Keratinocyte (primary cell): ENCODE measurements at regions not wholly inside any gene's neighbourhood (a gene's known extent, or its start where the extent isn't known, plus 50 kb on each side); places are given as distances from the start of the nearest gene placed in this dataset.

Experiments
- DNase-seq: peaks from one replicate; pipeline ENCODE4 v3.0.0-alpha.2; 2011; ENCODE audit warnings: low read depth, missing footprints, low spot score
- FAIRE-seq: peaks from 2 replicates; lab custom pipeline; 2011; peaks lifted over from hg19 to GRCh38; lab: Jason Lieb, UNC
- H2AFZ ChIP-seq: 2 replicates; pipeline ENCODE4 v1.6.0; 2012; ENCODE audit warnings: low read length, control low read depth, inconsistent platforms; ENCODE audit not compliant: control insufficient read depth
- H3K27ac ChIP-seq: 2 replicates; pipeline ENCODE4 v1.5.1; 2011; ENCODE audit warnings: low read length; ENCODE audit not compliant: control insufficient read depth, insufficient read depth
- H3K27me3 ChIP-seq: 3 replicates; pipeline ENCODE4 v1.6.0; 2011; ENCODE audit warnings: low read length; ENCODE audit not compliant: control insufficient read depth, insufficient read depth; ENCODE audit errors: extremely low read depth
- H3K36me3 ChIP-seq, 2 experiments: 2 replicates in 1 of 2; 3 replicates in 1 of 2; pipeline ENCODE4 v1.5.1; 2011; ENCODE audit warnings: low read length in 2 of 2, mild to moderate bottlenecking in 1 of 2; ENCODE audit not compliant: control insufficient read depth in 2 of 2, insufficient read depth in 2 of 2; ENCODE audit errors: extremely low read depth in 1 of 2
- H3K4me1 ChIP-seq: 3 replicates; pipeline ENCODE4 v1.5.1; 2011; ENCODE audit warnings: low read length; ENCODE audit not compliant: control insufficient read depth, insufficient read depth; ENCODE audit errors: extremely low read depth
- H3K4me2 ChIP-seq: 3 replicates; pipeline ENCODE4 v1.6.0; 2011; ENCODE audit warnings: low read depth, low read length; ENCODE audit not compliant: control insufficient read depth, insufficient read depth; ENCODE audit errors: extremely low read depth
- H3K4me3 ChIP-seq, 3 experiments: fragments of 200-600 bp in 1 of 3; sonication (generic) in 1 of 3; 2 replicates in 2 of 3; 3 replicates in 1 of 3; pipeline ENCODE4 v1.5.1; 2011 to 2016; ENCODE audit warnings: low read length in 3 of 3, mild to moderate bottlenecking in 3 of 3, control low read depth in 2 of 3, inconsistent platforms in 1 of 3, low read depth in 1 of 3, mixed read lengths in 1 of 3, mixed run types in 1 of 3, moderate library complexity in 1 of 3; ENCODE audit not compliant: control insufficient read depth in 2 of 3, insufficient read depth in 2 of 3; ENCODE audit errors: extremely low read depth in 1 of 3
- H3K79me2 ChIP-seq: 2 replicates; pipeline ENCODE4 v1.6.0; 2012; ENCODE audit warnings: low read length; ENCODE audit not compliant: control insufficient read depth, insufficient read depth
- H3K9ac ChIP-seq: 3 replicates; pipeline ENCODE4 v1.6.0; 2011; ENCODE audit warnings: low read length; ENCODE audit not compliant: control insufficient read depth, insufficient read depth; ENCODE audit errors: extremely low read depth
- H3K9me1 ChIP-seq: 3 replicates; pipeline ENCODE4 v1.6.0; 2011; ENCODE audit warnings: low read length; ENCODE audit not compliant: control insufficient read depth, insufficient read depth; ENCODE audit errors: extremely low read depth
- H3K9me3 ChIP-seq: 2 replicates; pipeline ENCODE4 v1.5.1; 2012; ENCODE audit warnings: low read depth, low read length; ENCODE audit not compliant: control insufficient read depth
- H4K20me1 ChIP-seq: 3 replicates; pipeline ENCODE4 v1.6.0; 2011; ENCODE audit warnings: low read length; ENCODE audit not compliant: control insufficient read depth, insufficient read depth; ENCODE audit errors: extremely low read depth
- EZH2 ChIP-seq: IDR thresholded peaks from one replicate; pipeline ENCODE4 v1.6.1; 2012; ENCODE audit warnings: inconsistent platforms, mild to moderate bottlenecking, low read length, moderate library complexity
- dilution Hi-C: fragments of 300-500 bp; cut with MboI; formaldehyde crosslinking; loops from one replicate; pipeline ENCODE4 v1.7.0; 2020; ENCODE audit warnings: low sequenced_read_pairs; ENCODE audit not compliant: extremely low pct_ligation_motif_present
- TF ChIP-seq, protein P1 (sequence below), 3 experiments: IDR thresholded peaks in 1 of 3; conservative IDR thresholded peaks in 1 of 3; optimal IDR thresholded peaks in 1 of 3; 2 replicates in 2 of 3; 3 replicates in 1 of 3; pipeline versions ENCODE3 to v1.5.1; 2011; ENCODE audit warnings: low read length in 3 of 3, mild to moderate bottlenecking in 3 of 3, moderate library complexity in 2 of 3, control low read depth in 1 of 3, inconsistent platforms in 1 of 3; ENCODE audit not compliant: insufficient read depth in 2 of 3; ENCODE audit errors: extremely low read depth in 1 of 3

DNA sequence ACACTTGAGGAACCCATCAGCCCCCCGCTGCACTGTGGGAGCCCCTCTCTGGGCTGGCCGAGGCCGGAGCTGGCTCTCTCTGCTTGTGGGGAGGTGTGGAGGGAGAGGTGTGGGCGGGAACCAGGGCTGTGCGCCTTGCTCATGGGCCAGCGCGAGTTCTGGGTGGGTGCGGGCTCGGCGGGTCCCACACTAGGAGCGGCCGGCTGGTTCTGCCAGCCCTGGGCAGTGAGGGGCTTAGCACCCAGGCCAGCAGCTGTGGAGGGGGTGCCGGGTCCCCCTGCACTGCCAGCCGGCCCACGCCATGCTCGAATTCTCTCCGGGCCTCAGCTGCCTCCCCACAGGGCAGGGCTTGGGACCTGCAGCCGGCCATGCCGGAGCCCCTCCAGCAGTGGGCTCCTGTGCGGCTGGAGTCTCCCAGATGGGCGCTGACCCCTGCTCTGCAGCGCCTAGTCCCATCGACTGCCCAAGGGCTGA, 430.2 kb downstream of the FAT4 start:
- Histone ChIP-seq H3K4me1 (no peaks in the 10 kb centered on the region), H4K20me1 (no peaks in the 10 kb centered on the region), H3K36me3 (no peaks in the 10 kb centered on the region), H3K27me3 (no peaks in the 10 kb centered on the region), H3K79me2 (no peaks in the 10 kb centered on the region), H3K9me1 (no peaks in the 10 kb centered on the region), H3K9ac (no peak overlapping the region), H2AFZ (no peak overlapping the region), H3K4me3 (no peak overlapping the region), H3K9me3 (no peaks in the 10 kb centered on the region), H3K27ac (no peak overlapping the region), H3K4me2 (no peak overlapping the region)
- DNase-seq (no peak), FAIRE-seq (no peak)
- TF ChIP-seq, protein P1, sequence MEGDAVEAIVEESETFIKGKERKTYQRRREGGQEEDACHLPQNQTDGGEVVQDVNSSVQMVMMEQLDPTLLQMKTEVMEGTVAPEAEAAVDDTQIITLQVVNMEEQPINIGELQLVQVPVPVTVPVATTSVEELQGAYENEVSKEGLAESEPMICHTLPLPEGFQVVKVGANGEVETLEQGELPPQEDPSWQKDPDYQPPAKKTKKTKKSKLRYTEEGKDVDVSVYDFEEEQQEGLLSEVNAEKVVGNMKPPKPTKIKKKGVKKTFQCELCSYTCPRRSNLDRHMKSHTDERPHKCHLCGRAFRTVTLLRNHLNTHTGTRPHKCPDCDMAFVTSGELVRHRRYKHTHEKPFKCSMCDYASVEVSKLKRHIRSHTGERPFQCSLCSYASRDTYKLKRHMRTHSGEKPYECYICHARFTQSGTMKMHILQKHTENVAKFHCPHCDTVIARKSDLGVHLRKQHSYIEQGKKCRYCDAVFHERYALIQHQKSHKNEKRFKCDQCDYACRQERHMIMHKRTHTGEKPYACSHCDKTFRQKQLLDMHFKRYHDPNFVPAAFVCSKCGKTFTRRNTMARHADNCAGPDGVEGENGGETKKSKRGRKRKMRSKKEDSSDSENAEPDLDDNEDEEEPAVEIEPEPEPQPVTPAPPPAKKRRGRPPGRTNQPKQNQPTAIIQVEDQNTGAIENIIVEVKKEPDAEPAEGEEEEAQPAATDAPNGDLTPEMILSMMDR (optimal IDR thresholded peaks at IDR 0.05 in 1 of 3, IDR thresholded peaks at IDR 0.05 in 1 of 3, conservative IDR thresholded peaks at IDR 0.05 in 1 of 3; ENCODE audit: extremely low read depth in 1 of 3, insufficient read depth in 2 of 3, low read length in 3 of 3): no peak
- TF ChIP-seq EZH2: no peak
- dilution Hi-C loops: no loop called here

DNA sequence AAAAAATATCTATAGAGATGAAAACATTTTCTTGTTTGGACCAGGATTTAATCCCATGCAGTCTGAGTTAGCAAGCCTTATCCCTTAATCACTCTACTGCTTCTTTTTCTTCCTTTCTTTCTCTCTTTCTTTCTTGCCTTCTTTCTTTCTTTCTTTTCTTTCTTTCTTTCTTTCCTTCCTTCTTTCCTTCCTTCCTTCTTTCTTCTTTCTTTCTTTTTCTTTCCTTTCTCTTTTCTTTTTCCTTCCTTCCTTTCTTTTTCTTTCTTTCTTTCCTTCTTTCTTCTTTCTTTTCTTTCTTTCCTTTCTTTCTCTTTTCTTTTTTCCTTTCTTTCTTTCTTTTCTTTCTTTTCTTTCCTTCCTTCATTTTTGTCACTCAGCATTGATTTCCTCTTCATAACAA, 434.6 kb downstream of the FAT4 start:
- TF ChIP-seq, protein P1 (optimal IDR thresholded peaks at IDR 0.05 in 1 of 3, IDR thresholded peaks at IDR 0.05 in 1 of 3, conservative IDR thresholded peaks at IDR 0.05 in 1 of 3; ENCODE audit: extremely low read depth in 1 of 3, insufficient read depth in 2 of 3, low read length in 3 of 3): no peak
- no peak for TF ChIP-seq EZH2
- Histone ChIP-seq H4K20me1 (no peaks in the 10 kb centered on the region), H2AFZ (no peak overlapping the region), H3K9ac (no peak overlapping the region), H3K27ac (no peak overlapping the region), H3K27me3 (no peaks in the 10 kb centered on the region), H3K9me1 (no peaks in the 10 kb centered on the region), H3K79me2 (no peaks in the 10 kb centered on the region), H3K4me1 (no peaks in the 10 kb centered on the region), H3K4me2 (no peak overlapping the region), H3K9me3 (no peaks in the 10 kb centered on the region), H3K4me3 (no peak overlapping the region), H3K36me3 (no peaks in the 10 kb centered on the region)
- no peak for DNase-seq
- dilution Hi-C loops: no loop called here
- no peak for FAIRE-seq
